Gastrocnemius medialis (tissue), 4 donors: ENCODE measurements at regions not wholly inside any gene's neighbourhood (a gene's known extent, or its start where the extent isn't known, plus 50 kb on each side); places are given as distances from the start of the nearest gene placed in this dataset.

ENCODE experiments used
- CTCF ChIP-seq, 5 experiments: fragments of 450-650 bp in 3 of 5; fragments of 200-600 bp in 2 of 5; sonication (generic) in 2 of 5; IDR thresholded peaks in 4 of 5; conservative IDR thresholded peaks in 1 of 5; 1 replicate in 4 of 5; 2 replicates in 1 of 5; pipeline ENCODE4 v1.5.1; 2016 to 2019; ENCODE audit warnings: antibody characterized with exemption in 5 of 5, mild to moderate bottlenecking in 3 of 5, moderate library complexity in 3 of 5
- POLR2A ChIP-seq, 2 donors: fragments of 450-650 bp; IDR thresholded peaks; one replicate each; pipeline ENCODE4 v1.6.1; 2017; ENCODE audit warnings: antibody characterized with exemption in 2 of 2, mild to moderate bottlenecking in 2 of 2, moderate library complexity in 2 of 2

- TF ChIP-seq POLR2A (IDR thresholded peaks at IDR 0.05) (no peak), CTCF (IDR thresholded peaks at IDR 0.05 in 4 of 5, conservative IDR thresholded peaks at IDR 0.05 in 1 of 5) (no peak)
These were observed 292.5 kb downstream of the ATP23 start for GRCh38 chr12:58233886-58234285.
